ENCODE measurements at regions not wholly inside any gene's neighbourhood (a gene's known extent, or its start where the extent isn't known, plus 50 kb on each side); places are given as distances from the start of the nearest gene placed in this dataset.

DNA sequence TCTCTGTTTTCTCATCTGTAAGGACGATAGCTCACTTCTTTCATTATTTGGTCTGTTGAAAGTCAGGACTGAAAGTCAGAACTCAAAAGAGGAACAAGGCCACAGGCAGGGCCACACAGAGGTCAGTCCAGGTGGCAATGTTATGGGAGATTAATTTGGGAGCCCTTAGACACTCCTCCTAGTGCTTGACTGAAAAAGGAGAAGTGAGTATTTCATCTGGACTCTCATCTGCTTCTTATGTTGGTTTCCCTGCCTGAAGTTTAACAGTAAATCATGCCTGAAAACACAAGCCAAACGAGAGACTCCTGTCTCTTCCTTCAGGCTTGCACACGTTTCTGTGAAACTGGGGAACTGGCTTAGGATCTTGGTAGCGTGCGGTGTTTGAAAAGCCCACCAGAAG lies 248.5 kb downstream of the BUB3 start (continued):
- TF ChIP-seq FOSL1 (IDR thresholded peaks at IDR 0.05; ENCODE audit: insufficient read depth, low read depth, low read length) = no peak

Data from H1 (cell line).